ENCODE measurements at regions not wholly inside any gene's neighbourhood (a gene's known extent, or its start where the extent isn't known, plus 50 kb on each side); places are given as distances from the start of the nearest gene placed in this dataset.

DNA sequence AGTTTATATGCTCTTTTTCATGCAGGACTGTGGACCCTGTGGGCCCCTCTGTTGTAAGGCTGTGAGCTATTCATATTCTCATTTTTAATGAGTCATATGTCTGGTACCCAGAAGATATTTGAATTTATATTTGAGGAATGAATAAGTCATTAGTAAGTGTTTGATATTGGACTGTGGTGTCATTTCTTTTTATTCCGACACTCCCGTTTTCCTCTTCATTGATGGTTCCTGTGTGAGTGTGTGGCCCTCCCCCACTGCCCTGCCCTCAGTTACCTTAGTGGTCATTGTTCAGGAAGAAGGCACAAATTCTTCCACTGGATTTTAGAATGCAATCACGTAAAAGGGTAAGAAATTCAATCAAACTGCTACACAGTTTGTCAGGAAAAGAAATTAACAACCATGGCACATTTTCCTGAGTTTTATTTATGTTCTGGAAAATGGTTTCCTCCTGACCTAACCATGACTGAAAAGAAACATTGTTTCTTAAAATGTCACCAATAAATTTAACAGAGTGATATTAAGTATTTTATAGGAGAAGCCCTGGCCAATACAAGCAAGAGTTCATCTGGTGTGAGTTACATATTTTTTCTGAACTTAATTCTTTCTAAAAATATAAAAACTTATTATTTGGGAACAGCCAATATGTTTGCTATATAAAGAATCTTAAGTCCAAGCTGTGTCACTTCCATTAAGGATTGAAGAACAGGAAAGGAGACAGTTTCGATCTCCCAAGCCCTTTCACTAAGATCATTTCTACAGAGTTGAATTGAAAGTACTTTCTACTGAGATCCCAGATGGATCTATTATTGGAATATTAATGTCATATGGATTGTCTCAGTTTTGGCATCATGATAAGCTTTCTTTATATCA lies 370.5 kb upstream of the ANXA10 start:
- no TSS peak for BruUV-seq (replicated peaks)
- in situ Hi-C loops (cut with HindIII; ENCODE audit: low pct_unique_long_range_greater_than_20kb, low sequenced_read_pairs) (no loop called here), intact Hi-C loops (cut with micrococcal nuclease; ENCODE audit: unreplicated experiment) (no loop called here)
- H3K27me3 ChIP-seq (ENCODE audit: control insufficient read depth, insufficient read depth, low read length), result no peaks in the 10 kb centered on the region
- no peaks in the 10 kb centered on the region for H3K9me3 ChIP-seq (ENCODE audit: control insufficient read depth, insufficient read depth, low read depth, low read length)
- no peaks in the 10 kb centered on the region for H3K36me3 ChIP-seq (ENCODE audit: control insufficient read depth, insufficient read depth, low read length)
- H3K4me1 ChIP-seq (ENCODE audit: control insufficient read depth, insufficient read depth, low read length), result no peaks in the 10 kb centered on the region
- no peak overlapping the region for H3K27ac ChIP-seq (ENCODE audit: low read length)
- ATAC-seq (no peak), DNase-seq (ENCODE audit: low read depth, low spot score) (no peak)
- ChIA-PET POLR2A (no interaction called here), CTCF (no interaction called here)
- TF ChIP-seq POLR2AphosphoS5 (IDR thresholded peaks at IDR 0.05; ENCODE audit: low read depth, low read length), result no peak
- no peak for TF ChIP-seq TCF7L2 (IDR thresholded peaks at IDR 0.05; ENCODE audit: low read depth, low read length)
- TF ChIP-seq, protein P1, sequence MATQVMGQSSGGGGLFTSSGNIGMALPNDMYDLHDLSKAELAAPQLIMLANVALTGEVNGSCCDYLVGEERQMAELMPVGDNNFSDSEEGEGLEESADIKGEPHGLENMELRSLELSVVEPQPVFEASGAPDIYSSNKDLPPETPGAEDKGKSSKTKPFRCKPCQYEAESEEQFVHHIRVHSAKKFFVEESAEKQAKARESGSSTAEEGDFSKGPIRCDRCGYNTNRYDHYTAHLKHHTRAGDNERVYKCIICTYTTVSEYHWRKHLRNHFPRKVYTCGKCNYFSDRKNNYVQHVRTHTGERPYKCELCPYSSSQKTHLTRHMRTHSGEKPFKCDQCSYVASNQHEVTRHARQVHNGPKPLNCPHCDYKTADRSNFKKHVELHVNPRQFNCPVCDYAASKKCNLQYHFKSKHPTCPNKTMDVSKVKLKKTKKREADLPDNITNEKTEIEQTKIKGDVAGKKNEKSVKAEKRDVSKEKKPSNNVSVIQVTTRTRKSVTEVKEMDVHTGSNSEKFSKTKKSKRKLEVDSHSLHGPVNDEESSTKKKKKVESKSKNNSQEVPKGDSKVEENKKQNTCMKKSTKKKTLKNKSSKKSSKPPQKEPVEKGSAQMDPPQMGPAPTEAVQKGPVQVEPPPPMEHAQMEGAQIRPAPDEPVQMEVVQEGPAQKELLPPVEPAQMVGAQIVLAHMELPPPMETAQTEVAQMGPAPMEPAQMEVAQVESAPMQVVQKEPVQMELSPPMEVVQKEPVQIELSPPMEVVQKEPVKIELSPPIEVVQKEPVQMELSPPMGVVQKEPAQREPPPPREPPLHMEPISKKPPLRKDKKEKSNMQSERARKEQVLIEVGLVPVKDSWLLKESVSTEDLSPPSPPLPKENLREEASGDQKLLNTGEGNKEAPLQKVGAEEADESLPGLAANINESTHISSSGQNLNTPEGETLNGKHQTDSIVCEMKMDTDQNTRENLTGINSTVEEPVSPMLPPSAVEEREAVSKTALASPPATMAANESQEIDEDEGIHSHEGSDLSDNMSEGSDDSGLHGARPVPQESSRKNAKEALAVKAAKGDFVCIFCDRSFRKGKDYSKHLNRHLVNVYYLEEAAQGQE (IDR thresholded peaks at IDR 0.05; ENCODE audit: insufficient read depth in 1 of 2, low read depth in 2 of 2, low read length in 1 of 2), result no peak
- TF ChIP-seq, protein P2, sequence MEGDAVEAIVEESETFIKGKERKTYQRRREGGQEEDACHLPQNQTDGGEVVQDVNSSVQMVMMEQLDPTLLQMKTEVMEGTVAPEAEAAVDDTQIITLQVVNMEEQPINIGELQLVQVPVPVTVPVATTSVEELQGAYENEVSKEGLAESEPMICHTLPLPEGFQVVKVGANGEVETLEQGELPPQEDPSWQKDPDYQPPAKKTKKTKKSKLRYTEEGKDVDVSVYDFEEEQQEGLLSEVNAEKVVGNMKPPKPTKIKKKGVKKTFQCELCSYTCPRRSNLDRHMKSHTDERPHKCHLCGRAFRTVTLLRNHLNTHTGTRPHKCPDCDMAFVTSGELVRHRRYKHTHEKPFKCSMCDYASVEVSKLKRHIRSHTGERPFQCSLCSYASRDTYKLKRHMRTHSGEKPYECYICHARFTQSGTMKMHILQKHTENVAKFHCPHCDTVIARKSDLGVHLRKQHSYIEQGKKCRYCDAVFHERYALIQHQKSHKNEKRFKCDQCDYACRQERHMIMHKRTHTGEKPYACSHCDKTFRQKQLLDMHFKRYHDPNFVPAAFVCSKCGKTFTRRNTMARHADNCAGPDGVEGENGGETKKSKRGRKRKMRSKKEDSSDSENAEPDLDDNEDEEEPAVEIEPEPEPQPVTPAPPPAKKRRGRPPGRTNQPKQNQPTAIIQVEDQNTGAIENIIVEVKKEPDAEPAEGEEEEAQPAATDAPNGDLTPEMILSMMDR (IDR thresholded peaks at IDR 0.05), result no peak
- H3K4me3 ChIP-seq (ENCODE audit: low read depth in 2 of 2, low read length in 2 of 2), result no peak overlapping the region

DNA sequence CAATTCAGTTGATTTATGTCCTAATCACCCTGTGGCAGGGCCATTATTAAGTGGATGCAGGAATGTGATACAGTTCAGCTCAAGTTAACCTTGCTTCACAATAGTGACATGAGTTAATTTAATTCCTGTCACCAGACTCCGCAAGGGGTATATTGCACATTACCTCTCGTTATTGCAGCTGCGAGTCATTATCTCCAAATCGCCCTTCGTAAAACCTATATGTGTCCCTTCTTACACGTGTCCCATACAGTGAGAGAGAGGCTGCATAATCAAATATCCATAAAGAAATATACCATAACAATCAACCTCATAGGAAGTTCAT lies 369.9 kb upstream of the ANXA10 start:
- intact Hi-C loops (cut with micrococcal nuclease; ENCODE audit: unreplicated experiment), result no loop called here
- DNase-seq (ENCODE audit: low read depth, low spot score), result no peak
- no peak overlapping the region for H3K27ac ChIP-seq (ENCODE audit: low read length)
- ATAC-seq, result no peak
- no peaks in the 10 kb centered on the region for H3K9me3 ChIP-seq (ENCODE audit: control insufficient read depth, insufficient read depth, low read depth, low read length)
- no peaks in the 10 kb centered on the region for H3K27me3 ChIP-seq (ENCODE audit: control insufficient read depth, insufficient read depth, low read length)
- H3K4me3 ChIP-seq (ENCODE audit: low read depth in 2 of 2, low read length in 2 of 2), result no peak overlapping the region
- in situ Hi-C loops (cut with HindIII; ENCODE audit: low pct_unique_long_range_greater_than_20kb, low sequenced_read_pairs), result no loop called here
- H3K4me1 ChIP-seq (ENCODE audit: control insufficient read depth, insufficient read depth, low read length), result no peaks in the 10 kb centered on the region
- BruUV-seq (replicated peaks), result no TSS peak
- CTCF ChIA-PET, result no interaction called here
- POLR2A ChIA-PET, result no interaction called here
- TF ChIP-seq SIN3A (IDR thresholded peaks at IDR 0.05; ENCODE audit: borderline replicate concordance, insufficient read depth, low read depth, low read length) (no peak), POLR2AphosphoS5 (IDR thresholded peaks at IDR 0.05; ENCODE audit: low read depth, low read length) (no peak), TCF7L2 (IDR thresholded peaks at IDR 0.05; ENCODE audit: low read depth, low read length) (no peak)
- TF ChIP-seq, protein P1 (IDR thresholded peaks at IDR 0.05; ENCODE audit: insufficient read depth in 1 of 2, low read depth in 2 of 2, low read length in 1 of 2), result no peak
- TF ChIP-seq, protein P2 (IDR thresholded peaks at IDR 0.05), result no peak
- no peaks in the 10 kb centered on the region for H3K36me3 ChIP-seq (ENCODE audit: control insufficient read depth, insufficient read depth, low read length)

Measured in Panc1 (cell line).